ENCODE measurements at regions not wholly inside any gene's neighbourhood (a gene's known extent, or its start where the extent isn't known, plus 50 kb on each side); places are given as distances from the start of the nearest gene placed in this dataset.

- no peaks in the 10 kb centered on the region for H3K79me2 ChIP-seq (ENCODE audit: control insufficient read depth, insufficient read depth, low read length)
- no peaks in the 10 kb centered on the region for H4K20me1 ChIP-seq (ENCODE audit: control insufficient read depth, insufficient read depth)
- no peaks in the 10 kb centered on the region for H3K4me1 ChIP-seq (ENCODE audit: control insufficient read depth, insufficient read depth, low read length)
- H3K9ac ChIP-seq (ENCODE audit: control insufficient read depth, insufficient read depth, low read length) = no peak overlapping the region
- in situ Hi-C loops (cut with MboI) (no loop called here), intact Hi-C loops (cut with micrococcal nuclease; ENCODE audit: unreplicated experiment) (no loop called here)
- H3K9me3 ChIP-seq (replicated peaks; ENCODE audit: control insufficient read depth, insufficient read depth, low read length) = no peaks in the 10 kb centered on the region
- DNase-seq (ENCODE audit: low read depth, low spot score) (no peak), FAIRE-seq (no peak), ATAC-seq (no peak)
- POLR2A ChIA-PET = no interaction called here
- TF ChIP-seq MEF2B (IDR thresholded peaks at IDR 0.05; ENCODE audit: partially characterized antibody, poor library complexity, severe bottlenecking) = no peak
- TF ChIP-seq, protein P1, sequence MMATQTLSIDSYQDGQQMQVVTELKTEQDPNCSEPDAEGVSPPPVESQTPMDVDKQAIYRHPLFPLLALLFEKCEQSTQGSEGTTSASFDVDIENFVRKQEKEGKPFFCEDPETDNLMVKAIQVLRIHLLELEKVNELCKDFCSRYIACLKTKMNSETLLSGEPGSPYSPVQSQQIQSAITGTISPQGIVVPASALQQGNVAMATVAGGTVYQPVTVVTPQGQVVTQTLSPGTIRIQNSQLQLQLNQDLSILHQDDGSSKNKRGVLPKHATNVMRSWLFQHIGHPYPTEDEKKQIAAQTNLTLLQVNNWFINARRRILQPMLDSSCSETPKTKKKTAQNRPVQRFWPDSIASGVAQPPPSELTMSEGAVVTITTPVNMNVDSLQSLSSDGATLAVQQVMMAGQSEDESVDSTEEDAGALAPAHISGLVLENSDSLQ (IDR thresholded peaks at IDR 0.05) = no peak
- TF ChIP-seq, protein P2, sequence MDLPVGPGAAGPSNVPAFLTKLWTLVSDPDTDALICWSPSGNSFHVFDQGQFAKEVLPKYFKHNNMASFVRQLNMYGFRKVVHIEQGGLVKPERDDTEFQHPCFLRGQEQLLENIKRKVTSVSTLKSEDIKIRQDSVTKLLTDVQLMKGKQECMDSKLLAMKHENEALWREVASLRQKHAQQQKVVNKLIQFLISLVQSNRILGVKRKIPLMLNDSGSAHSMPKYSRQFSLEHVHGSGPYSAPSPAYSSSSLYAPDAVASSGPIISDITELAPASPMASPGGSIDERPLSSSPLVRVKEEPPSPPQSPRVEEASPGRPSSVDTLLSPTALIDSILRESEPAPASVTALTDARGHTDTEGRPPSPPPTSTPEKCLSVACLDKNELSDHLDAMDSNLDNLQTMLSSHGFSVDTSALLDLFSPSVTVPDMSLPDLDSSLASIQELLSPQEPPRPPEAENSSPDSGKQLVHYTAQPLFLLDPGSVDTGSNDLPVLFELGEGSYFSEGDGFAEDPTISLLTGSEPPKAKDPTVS (IDR thresholded peaks at IDR 0.05; ENCODE audit: low read depth, low read length) = no peak
- no peak for TF ChIP-seq BACH1 (IDR thresholded peaks at IDR 0.05; ENCODE audit: borderline replicate concordance)
- no peak overlapping the region for H3K4me3 ChIP-seq
- CTCF ChIA-PET = no interaction called here
- 31% methylated on average over 14 of the region's 14 CpGs for WGBS (ENCODE audit: insufficient coverage, insufficient replicate concordance, low lambda C conversion rate, missing lambda C conversion rate)
- H3K4me2 ChIP-seq (ENCODE audit: control insufficient read depth, insufficient read depth) = no peak overlapping the region
- H2AFZ ChIP-seq (ENCODE audit: control insufficient read depth, low read depth, low read length) = no peak overlapping the region
- RAD21 ChIA-PET (ENCODE audit: unreplicated experiment) = no interaction called here
- no peaks in the 10 kb centered on the region for H3K27me3 ChIP-seq (replicated peaks in 1 of 2; ENCODE audit: control insufficient read depth in 2 of 2, insufficient read depth in 2 of 2, low read length in 1 of 2)
- no peak overlapping the region for H3K27ac ChIP-seq (ENCODE audit: control insufficient read depth, insufficient read depth)
- BruUV-seq (replicated peaks) = no TSS peak
- SMC1A ChIA-PET (ENCODE audit: uncharacterized antibody, unreplicated experiment) = no interaction called here
- H3K36me3 ChIP-seq (ENCODE audit: control insufficient read depth in 2 of 2, insufficient read depth in 2 of 2, low read length in 1 of 2) = no peaks in the 10 kb centered on the region
These were observed 118.4 kb upstream of the TCERG1L start for GRCh38 chr10:131429942-131430341.

DNA sequence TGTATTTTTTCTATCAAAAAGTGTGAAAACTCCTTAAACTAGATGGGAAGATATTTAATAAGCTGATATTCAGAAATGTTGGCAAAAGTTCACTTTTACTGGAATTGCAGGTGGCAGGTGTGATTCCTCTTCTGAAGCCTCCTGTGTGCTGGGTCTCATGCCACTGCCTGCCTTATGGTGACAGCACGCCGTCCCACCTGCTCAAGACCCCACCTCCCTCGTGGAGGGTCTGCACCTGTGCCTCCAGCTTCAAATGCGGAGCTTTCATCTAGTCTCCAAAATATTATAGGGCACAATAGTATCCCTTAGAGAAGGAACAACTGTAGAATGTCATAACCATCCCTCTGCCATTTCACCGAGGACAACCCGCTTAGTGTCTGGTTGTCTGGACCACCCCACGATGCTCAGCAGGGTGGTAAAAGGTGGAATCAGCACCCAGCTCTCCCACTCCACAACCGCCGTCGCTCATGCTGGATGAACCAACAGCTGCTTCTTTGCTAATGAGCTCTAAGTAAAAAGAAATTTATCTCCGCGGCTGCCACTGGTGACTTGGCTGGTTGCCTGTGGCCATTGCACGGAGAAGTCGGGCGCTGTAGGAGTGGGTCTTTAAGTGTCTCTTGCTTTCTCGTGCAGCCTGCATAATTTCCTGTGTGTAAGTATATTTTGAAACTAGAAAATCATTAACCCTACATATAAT lies 119.3 kb upstream of the TCERG1L start:
- H3K4me1 ChIP-seq (ENCODE audit: control insufficient read depth, insufficient read depth, low read length) = no peaks in the 10 kb centered on the region
- H3K27me3 ChIP-seq (replicated peaks in 1 of 2; ENCODE audit: control insufficient read depth in 2 of 2, insufficient read depth in 2 of 2, low read length in 1 of 2) = no peaks in the 10 kb centered on the region
- FAIRE-seq = no peak
- H3K79me2 ChIP-seq (ENCODE audit: control insufficient read depth, insufficient read depth, low read length) = no peaks in the 10 kb centered on the region
- H3K4me3 ChIP-seq = no peak overlapping the region
- 36% methylated on average over 16 of the region's 16 CpGs for WGBS (ENCODE audit: insufficient coverage, insufficient replicate concordance, low lambda C conversion rate, missing lambda C conversion rate)
- H2AFZ ChIP-seq (ENCODE audit: control insufficient read depth, low read depth, low read length) = no peak overlapping the region
- CTCF ChIA-PET = no interaction called here
- intact Hi-C loops (cut with micrococcal nuclease; ENCODE audit: unreplicated experiment) (no loop called here), in situ Hi-C loops (cut with MboI) (no loop called here)
- H3K9me3 ChIP-seq (replicated peaks; ENCODE audit: control insufficient read depth, insufficient read depth, low read length) = no peaks in the 10 kb centered on the region
- H3K27ac ChIP-seq (ENCODE audit: control insufficient read depth, insufficient read depth) = no peak overlapping the region
- no peak overlapping the region for H3K4me2 ChIP-seq (ENCODE audit: control insufficient read depth, insufficient read depth)
- H4K20me1 ChIP-seq (ENCODE audit: control insufficient read depth, insufficient read depth) = no peaks in the 10 kb centered on the region
- RAD21 ChIA-PET (ENCODE audit: unreplicated experiment) = no interaction called here
- POLR2A ChIA-PET = no interaction called here
- no TSS peak for BruUV-seq (replicated peaks)
- SMC1A ChIA-PET (ENCODE audit: uncharacterized antibody, unreplicated experiment) = no interaction called here
- DNase-seq (ENCODE audit: low read depth, low spot score) = no peak
- H3K36me3 ChIP-seq (ENCODE audit: control insufficient read depth in 2 of 2, insufficient read depth in 2 of 2, low read length in 1 of 2) = no peaks in the 10 kb centered on the region
- no peak for ATAC-seq
- H3K9ac ChIP-seq (ENCODE audit: control insufficient read depth, insufficient read depth, low read length) = no peak overlapping the region
- TF ChIP-seq RFX5 (IDR thresholded peaks at IDR 0.05; ENCODE audit: low read depth, low read length) (no peak), HDAC6 (IDR thresholded peaks at IDR 0.05; ENCODE audit: unreplicated experiment) (no peak), POLR2A (IDR thresholded peaks at IDR 0.05; ENCODE audit: low read depth, low read length) (no peak)
- TF ChIP-seq, protein P3, sequence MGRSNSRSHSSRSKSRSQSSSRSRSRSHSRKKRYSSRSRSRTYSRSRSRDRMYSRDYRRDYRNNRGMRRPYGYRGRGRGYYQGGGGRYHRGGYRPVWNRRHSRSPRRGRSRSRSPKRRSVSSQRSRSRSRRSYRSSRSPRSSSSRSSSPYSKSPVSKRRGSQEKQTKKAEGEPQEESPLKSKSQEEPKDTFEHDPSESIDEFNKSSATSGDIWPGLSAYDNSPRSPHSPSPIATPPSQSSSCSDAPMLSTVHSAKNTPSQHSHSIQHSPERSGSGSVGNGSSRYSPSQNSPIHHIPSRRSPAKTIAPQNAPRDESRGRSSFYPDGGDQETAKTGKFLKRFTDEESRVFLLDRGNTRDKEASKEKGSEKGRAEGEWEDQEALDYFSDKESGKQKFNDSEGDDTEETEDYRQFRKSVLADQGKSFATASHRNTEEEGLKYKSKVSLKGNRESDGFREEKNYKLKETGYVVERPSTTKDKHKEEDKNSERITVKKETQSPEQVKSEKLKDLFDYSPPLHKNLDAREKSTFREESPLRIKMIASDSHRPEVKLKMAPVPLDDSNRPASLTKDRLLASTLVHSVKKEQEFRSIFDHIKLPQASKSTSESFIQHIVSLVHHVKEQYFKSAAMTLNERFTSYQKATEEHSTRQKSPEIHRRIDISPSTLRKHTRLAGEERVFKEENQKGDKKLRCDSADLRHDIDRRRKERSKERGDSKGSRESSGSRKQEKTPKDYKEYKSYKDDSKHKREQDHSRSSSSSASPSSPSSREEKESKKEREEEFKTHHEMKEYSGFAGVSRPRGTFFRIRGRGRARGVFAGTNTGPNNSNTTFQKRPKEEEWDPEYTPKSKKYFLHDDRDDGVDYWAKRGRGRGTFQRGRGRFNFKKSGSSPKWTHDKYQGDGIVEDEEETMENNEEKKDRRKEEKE (IDR thresholded peaks at IDR 0.05) = no peak
- TF ChIP-seq, protein P2 (IDR thresholded peaks at IDR 0.05; ENCODE audit: low read depth, low read length) = no peak
